Globus pallidus (tissue), 1 donor: ENCODE measurements at regions not wholly inside any gene's neighbourhood (a gene's known extent, or its start where the extent isn't known, plus 50 kb on each side); places are given as distances from the start of the nearest gene placed in this dataset.
"Not testable (repeated sequence)": the region's sequence is repeated elsewhere in the genome, so short reads cannot be mapped to it uniquely, and the experiment has no call there.

ENCODE experiments used
- DNase-seq: peaks from one replicate; pipeline ENCODE4 v3.0.0-alpha.2; 2015; ENCODE audit warnings: low spot score

GRCh38 chr4:138113819-138114400 is 128.2 kb downstream of the SLC7A11 start:
- no peak for DNase-seq

GRCh38 chr4:138112890-138113289 is 129.3 kb downstream of the SLC7A11 start:
- not testable (repeated sequence) for DNase-seq

GRCh38 chr4:138112389-138112788 is 129.8 kb downstream of the SLC7A11 start:
- no peak for DNase-seq

- DNase-seq, result no peak
Observed at GRCh38 chr4:138111462-138112000, 130.6 kb downstream of the SLC7A11 start.

- no peak for DNase-seq
Observed at GRCh38 chr4:138110815-138111214, 131.3 kb downstream of the SLC7A11 start.

- DNase-seq, result no peak
Observed at GRCh38 chr4:138107023-138107422, 135.1 kb downstream of the SLC7A11 start.

- no peak for DNase-seq
Observed at GRCh38 chr4:138105331-138105730, 136.8 kb downstream of the SLC7A11 start.

GRCh38 chr4:138104284-138104680 is 137.9 kb downstream of the SLC7A11 start:
- no peak for DNase-seq

GRCh38 chr4:138103597-138104283 is 138.4 kb downstream of the SLC7A11 start:
- DNase-seq, result no peak

GRCh38 chr4:138099385-138099784 is 142.8 kb downstream of the SLC7A11 start:
- DNase-seq, result no peak

- DNase-seq, result no peak
Observed at GRCh38 chr4:138097912-138098600, 144.1 kb downstream of the SLC7A11 start.

- no peak for DNase-seq
Observed at GRCh38 chr4:138096384-138097062, 145.6 kb downstream of the SLC7A11 start.

GRCh38 chr4:138095378-138095777 is 146.8 kb downstream of the SLC7A11 start:
- DNase-seq, result no peak

GRCh38 chr4:138092060-138092459 is 150.1 kb downstream of the SLC7A11 start:
- no peak for DNase-seq

- DNase-seq, result no peak
Observed at GRCh38 chr4:138090918-138091676, 151.1 kb downstream of the SLC7A11 start.

GRCh38 chr4:138090150-138090917 is 151.8 kb downstream of the SLC7A11 start:
- peak; percentile 76 for DNase-seq

GRCh38 chr4:138088449-138089208 is 153.5 kb downstream of the SLC7A11 start:
- DNase-seq, result no peak

- DNase-seq, result no peak
Observed at GRCh38 chr4:138087066-138087719, 155.0 kb downstream of the SLC7A11 start.

- DNase-seq, result no peak
Observed at GRCh38 chr4:138086611-138087041, 155.5 kb downstream of the SLC7A11 start.
